Psoas muscle (tissue), 7 donors: ENCODE measurements at regions not wholly inside any gene's neighbourhood (a gene's known extent, or its start where the extent isn't known, plus 50 kb on each side); places are given as distances from the start of the nearest gene placed in this dataset.

Experiments used
- ATAC-seq, 4 donors: fragments of 200-7000 bp; cut with Tn5 transposase; one replicate each; pipeline ENCODE4 v1.9.1; 2020; ENCODE audit warnings: moderate library complexity in 3 of 4, mild to moderate bottlenecking in 2 of 4
- DNase-seq, 2 donors: peaks; one replicate each; pipeline ENCODE4 v3.0.0-alpha.2; 2020
- H3K27ac ChIP-seq: fragments of 200-600 bp; one replicate; pipeline ENCODE4 v1.8.0; 2022
- H3K27me3 ChIP-seq, 3 donors: fragments of 200-600 bp in 1 of 3; one replicate each; pipeline versions ENCODE4 v1.6.1 to v1.8.0; 2013 to 2022; ENCODE audit warnings: low read length in 2 of 3, mild to moderate bottlenecking in 2 of 3, moderate library complexity in 1 of 3; ENCODE audit not compliant: insufficient read depth in 3 of 3
- H3K36me3 ChIP-seq, 2 donors: fragments of 200-600 bp in 1 of 2; one replicate each; pipeline versions ENCODE4 v1.6.1 to v1.8.0; 2013 to 2022; ENCODE audit warnings: low read depth in 1 of 2, mild to moderate bottlenecking in 1 of 2, moderate library complexity in 1 of 2; ENCODE audit not compliant: insufficient read depth in 1 of 2
- H3K4me1 ChIP-seq: fragments of 200-600 bp; one replicate; pipeline ENCODE4 v1.8.0; 2022
- H3K4me3 ChIP-seq: fragments of 200-600 bp; one replicate; pipeline ENCODE4 v1.8.0; 2022; ENCODE audit warnings: mild to moderate bottlenecking
- H3K9me3 ChIP-seq: fragments of 200-600 bp; one replicate; pipeline ENCODE4 v1.8.0; 2022
- WGBS, 3 donors: extraction: QIAGEN DNeasy Blood & Tissue Kit; methylation state at CpG; one replicate each; pipeline versions ENCODE4 v1.1.6 to v1.1.7; 2013; 5-methylcytosine and 5-hydroxymethylcytosine counted together
- intact Hi-C, 2 donors: fragments of 100-400 bp; cut with DNase I; formaldehyde crosslinking; loops; one replicate each; pipeline versions ENCODE4 v1.11.0 to v1.14.2; 2022
- TF ChIP-seq, protein P1 (sequence below): fragments of 200-600 bp; IDR thresholded peaks from one replicate; pipeline ENCODE4 v1.8.0; 2022; ENCODE audit warnings: antibody characterized with exemption
- donor health status: healthy with polysubstance abuse.
- donor health status: DM: no; HTN: no; CAD: no; lungs with moderate emphysema.
- donor health status: Bipolar disorder and iron deficiency.
- donor health status: healthy.
- donor health status: DM: yes; HTN: yes; CAD: no.
- donor health status: DM: no; HTN: no; CAD: no.
- donor health status: DM: yes; HTN: yes; CAD: no.

DNA sequence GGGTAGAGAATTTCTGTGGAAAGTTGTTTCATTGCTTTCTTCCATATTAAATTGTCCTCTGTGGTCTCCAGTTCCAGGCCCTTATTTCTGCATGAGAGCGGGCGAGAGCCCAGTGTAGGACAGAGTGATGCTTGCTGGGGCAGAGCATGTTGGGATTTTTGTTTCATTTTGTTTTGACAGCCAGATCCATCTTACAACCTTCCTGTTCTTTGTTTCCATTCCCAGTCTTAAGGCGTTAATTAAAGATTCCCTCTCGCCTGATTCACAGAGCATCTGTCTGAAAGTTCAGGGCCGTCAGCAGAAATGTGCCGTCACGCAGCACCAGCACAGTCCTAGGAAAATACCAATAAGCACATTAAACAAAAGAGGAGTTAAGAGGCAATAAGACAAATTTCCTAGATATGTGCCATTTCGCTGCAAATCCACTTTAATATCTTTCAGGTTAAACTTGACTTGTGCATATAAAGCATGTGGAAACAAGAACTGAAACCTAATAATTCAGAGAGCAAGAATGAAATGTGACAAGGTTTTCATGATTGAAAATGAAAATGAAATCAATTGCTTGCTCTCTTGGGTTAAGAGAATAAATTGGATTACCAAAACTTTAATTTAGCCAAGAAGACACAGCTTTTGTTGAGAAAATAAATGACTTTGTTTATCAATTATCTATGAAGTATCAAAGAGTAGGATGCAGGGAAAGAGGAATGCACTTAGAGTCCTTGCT, 210.7 kb upstream of the SLC10A2 start:
- DNase-seq (no peak), ATAC-seq (no peak)
- Histone ChIP-seq H3K36me3 (no peaks in the 10 kb centered on the region), H3K4me3 (no peak overlapping the region), H3K9me3 (no peaks in the 10 kb centered on the region), H3K4me1 (no peaks in the 10 kb centered on the region), H3K27me3 (peaks cover 0 to 1% (median 0%) of the 10 kb centered on the region in 3 donors), H3K27ac (no peak overlapping the region)
- TF ChIP-seq, protein P1, sequence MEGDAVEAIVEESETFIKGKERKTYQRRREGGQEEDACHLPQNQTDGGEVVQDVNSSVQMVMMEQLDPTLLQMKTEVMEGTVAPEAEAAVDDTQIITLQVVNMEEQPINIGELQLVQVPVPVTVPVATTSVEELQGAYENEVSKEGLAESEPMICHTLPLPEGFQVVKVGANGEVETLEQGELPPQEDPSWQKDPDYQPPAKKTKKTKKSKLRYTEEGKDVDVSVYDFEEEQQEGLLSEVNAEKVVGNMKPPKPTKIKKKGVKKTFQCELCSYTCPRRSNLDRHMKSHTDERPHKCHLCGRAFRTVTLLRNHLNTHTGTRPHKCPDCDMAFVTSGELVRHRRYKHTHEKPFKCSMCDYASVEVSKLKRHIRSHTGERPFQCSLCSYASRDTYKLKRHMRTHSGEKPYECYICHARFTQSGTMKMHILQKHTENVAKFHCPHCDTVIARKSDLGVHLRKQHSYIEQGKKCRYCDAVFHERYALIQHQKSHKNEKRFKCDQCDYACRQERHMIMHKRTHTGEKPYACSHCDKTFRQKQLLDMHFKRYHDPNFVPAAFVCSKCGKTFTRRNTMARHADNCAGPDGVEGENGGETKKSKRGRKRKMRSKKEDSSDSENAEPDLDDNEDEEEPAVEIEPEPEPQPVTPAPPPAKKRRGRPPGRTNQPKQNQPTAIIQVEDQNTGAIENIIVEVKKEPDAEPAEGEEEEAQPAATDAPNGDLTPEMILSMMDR, result no peak
- 78 to 82% (median 82%) methylated on average over 8 of the region's 8 CpGs for WGBS, 3 donors
- intact Hi-C loops, result no loop called here

DNA sequence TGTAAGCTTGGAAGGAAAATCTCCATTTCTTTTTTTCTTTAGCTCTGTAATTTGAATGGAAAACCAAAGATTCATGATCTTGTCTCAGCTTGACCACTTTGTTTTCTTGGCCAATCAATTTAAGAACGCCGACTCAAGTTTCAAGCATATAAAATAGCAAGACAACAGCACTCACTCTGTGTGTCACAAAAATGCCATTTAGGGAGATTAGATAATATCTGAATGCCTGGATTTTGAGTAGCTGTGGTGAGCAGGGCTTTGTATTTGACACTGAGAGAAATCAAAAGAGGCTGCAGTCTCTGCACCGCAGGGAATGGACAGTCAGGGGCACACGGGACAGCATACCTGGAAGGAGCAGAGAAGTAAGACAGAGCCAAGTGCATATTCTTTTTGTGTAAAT, 209.5 kb upstream of the SLC10A2 start:
- Histone ChIP-seq H3K36me3 (no peaks in the 10 kb centered on the region), H3K27me3 (peaks cover 0 to 1% (median 0%) of the 10 kb centered on the region in 3 donors), H3K4me3 (no peak overlapping the region), H3K9me3 (no peaks in the 10 kb centered on the region), H3K4me1 (no peaks in the 10 kb centered on the region), H3K27ac (no peak overlapping the region)
- ATAC-seq (no peak), DNase-seq (no peak)
- 40 to 53% (median 45%) methylated on average over 4 of the region's 4 CpGs for WGBS, 3 donors
- TF ChIP-seq, protein P1, result no peak
- intact Hi-C loops, result no loop called here

DNA sequence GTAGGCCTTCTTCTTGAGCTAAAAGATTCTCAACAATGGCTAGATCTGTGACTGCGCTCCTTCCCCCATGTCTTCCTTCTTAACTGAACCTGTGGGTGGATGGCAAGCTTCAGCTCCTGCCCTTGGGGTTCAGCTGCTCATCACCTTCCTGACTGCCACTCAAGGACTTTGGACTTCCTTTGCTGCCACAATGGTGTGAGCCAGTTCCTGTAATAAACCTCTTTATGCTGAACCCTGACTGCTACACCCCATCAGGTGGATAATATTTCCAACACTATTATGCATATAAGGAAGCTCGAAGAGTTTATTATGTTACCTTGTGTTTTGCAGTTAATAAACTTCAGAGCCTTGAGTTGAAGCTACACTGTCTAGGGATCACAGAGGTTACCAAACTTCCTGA, 208.9 kb upstream of the SLC10A2 start:
- intact Hi-C loops, result no loop called here
- ATAC-seq (no peak), DNase-seq (no peak)
- H3K4me3 ChIP-seq, result no peak overlapping the region
- H3K27ac ChIP-seq, result no peak overlapping the region
- H3K27me3 ChIP-seq, result peaks cover 0 to 1% (median 0%) of the 10 kb centered on the region in 3 donors
- no peaks in the 10 kb centered on the region for H3K9me3 ChIP-seq
- H3K36me3 ChIP-seq, result no peaks in the 10 kb centered on the region
- WGBS, 3 donors, result 65 to 72% (median 70%) methylated on average over 2 of the region's 2 CpGs
- TF ChIP-seq, protein P1, result no peak
- H3K4me1 ChIP-seq, result no peaks in the 10 kb centered on the region

DNA sequence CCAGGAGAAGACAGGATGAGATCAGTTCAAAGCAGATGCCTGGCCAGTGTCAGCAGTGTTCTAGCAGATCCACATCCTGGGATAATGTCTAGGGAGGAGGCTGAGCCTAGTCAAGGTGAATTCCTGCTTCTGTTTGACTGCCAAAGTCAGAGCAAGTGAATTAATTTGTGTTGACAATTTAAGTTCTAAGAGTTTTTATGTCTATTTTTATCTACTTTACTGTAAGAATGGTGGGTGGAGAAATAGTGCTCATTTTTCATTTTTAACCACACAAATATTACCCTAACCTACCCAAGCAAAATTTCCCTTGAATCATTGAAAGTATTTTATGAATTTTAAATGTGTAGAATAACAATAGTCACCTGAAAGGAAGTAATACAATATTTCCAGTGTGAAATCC, 207.6 kb upstream of the SLC10A2 start:
- Histone ChIP-seq H3K4me3 (no peak overlapping the region), H3K9me3 (no peaks in the 10 kb centered on the region), H3K27ac (no peak overlapping the region), H3K36me3 (no peaks in the 10 kb centered on the region), H3K27me3 (peaks cover 0 to 1% (median 0%) of the 10 kb centered on the region in 3 donors), H3K4me1 (no peaks in the 10 kb centered on the region)
- ATAC-seq (no peak), DNase-seq (no peak)
- TF ChIP-seq, protein P1, result no peak
- intact Hi-C loops, result no loop called here

DNA sequence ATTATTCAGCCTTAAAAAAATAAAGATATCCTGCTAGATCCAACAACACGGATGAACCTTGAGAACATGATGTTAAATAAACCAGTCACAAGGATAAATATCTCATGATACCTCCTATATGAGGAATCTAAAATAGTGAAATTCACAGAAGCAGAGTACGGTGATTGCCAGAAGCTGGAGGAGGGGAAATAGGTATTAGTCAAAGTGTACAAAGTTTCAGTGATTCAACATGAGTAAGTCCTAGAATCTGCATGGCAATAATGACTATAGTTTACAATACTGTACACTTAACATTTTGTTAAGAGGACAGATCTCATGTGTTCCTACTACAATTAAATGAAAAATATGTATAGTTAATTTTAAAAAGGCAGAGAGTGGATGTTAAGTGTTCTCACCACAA, 206.6 kb upstream of the SLC10A2 start:
- Histone ChIP-seq H3K4me1 (no peaks in the 10 kb centered on the region), H3K4me3 (no peak overlapping the region), H3K9me3 (no peaks in the 10 kb centered on the region), H3K27ac (no peak overlapping the region), H3K27me3 (peaks cover 0 to 1% (median 0%) of the 10 kb centered on the region in 3 donors), H3K36me3 (no peaks in the 10 kb centered on the region)
- intact Hi-C loops, result no loop called here
- ATAC-seq, result no peak
- DNase-seq, result no peak
- TF ChIP-seq, protein P1, result no peak
- WGBS, 3 donors, result 53 to 77% (median 74%) methylated on average over 2 of the region's 2 CpGs
